ENCODE measurements at regions not wholly inside any gene's neighbourhood (a gene's known extent, or its start where the extent isn't known, plus 50 kb on each side); places are given as distances from the start of the nearest gene placed in this dataset.

GRCh38 chr13:40102854-40103253, 447.4 kb downstream of the COG6 start:
- 0 out of 2 replicates have a peak, but pooled peaks cover 4% of the 10 kb centered on the region for H3K9me2 ChIP-seq (ENCODE audit: insufficient read depth)
- H3K36me3 ChIP-seq (ENCODE audit: insufficient read depth), result no peaks in the 10 kb centered on the region
- Mint-ChIP-seq H3K9me3 (peaks cover 12% of the 10 kb centered on the region; the same call in 2 of the 3 replicates), H3K36me3 (ENCODE audit: low read depth) (peaks cover 8% of the 10 kb centered on the region), H3K27ac (no peak overlapping the region), H3K4me1 (no peaks in the 10 kb centered on the region), H3K4me3 (no peak overlapping the region), H3K27me3 (ENCODE audit: insufficient read depth, low read depth, poor library complexity) (no peaks in the 10 kb centered on the region)
- TF ChIP-seq CREB1 (CRISPR knock-in tag; IDR thresholded peaks at IDR 0.05; ENCODE audit: low read depth) (no peak), ZNF114 (CRISPR knock-in tag; IDR thresholded peaks at IDR 0.05) (no peak)
- H3K27me3 ChIP-seq (ENCODE audit: insufficient read depth), result no peaks in the 10 kb centered on the region
- H3F3A ChIP-seq (replicated peaks; ENCODE audit: low read depth), result no peaks in the 10 kb centered on the region
- no peaks in the 10 kb centered on the region for H3K4me1 ChIP-seq (ENCODE audit: insufficient read depth)
- ATAC-seq, result no peak; the same call in 1 of the 3 replicates
- H3K4me2 ChIP-seq, result no peak overlapping the region
- H3K27ac ChIP-seq (ENCODE audit: low read depth), result no peak overlapping the region
- DNase-seq (ENCODE audit: low spot score), result no peak
- no peaks in the 10 kb centered on the region for H3K79me2 ChIP-seq (replicated peaks; ENCODE audit: insufficient read depth)
- no peak overlapping the region for H3K4me3 ChIP-seq
- no peak overlapping the region for H2AFZ ChIP-seq
- no peaks in the 10 kb centered on the region for H4K20me1 ChIP-seq (replicated peaks; ENCODE audit: insufficient read depth)

- H3K9me2 ChIP-seq (ENCODE audit: insufficient read depth), result 0 out of 2 replicates have a peak, but pooled peaks cover 4% of the 10 kb centered on the region
- Mint-ChIP-seq H3K4me1 (no peaks in the 10 kb centered on the region), H3K4me3 (no peak overlapping the region), H3K36me3 (ENCODE audit: low read depth) (peaks cover 6% of the 10 kb centered on the region), H3K9me3 (peaks cover 8% of the 10 kb centered on the region; the same call in 2 of the 3 replicates), H3K27me3 (ENCODE audit: insufficient read depth, low read depth, poor library complexity) (peaks cover 2% of the 10 kb centered on the region), H3K27ac (no peak overlapping the region)
- no peaks in the 10 kb centered on the region for H3K79me2 ChIP-seq (replicated peaks; ENCODE audit: insufficient read depth)
- DNase-seq (ENCODE audit: low spot score), result no peak
- H4K20me1 ChIP-seq (replicated peaks; ENCODE audit: insufficient read depth), result no peaks in the 10 kb centered on the region
- no peak overlapping the region for H3K27ac ChIP-seq (ENCODE audit: low read depth)
- H3F3A ChIP-seq (replicated peaks; ENCODE audit: low read depth), result no peaks in the 10 kb centered on the region
- H3K4me2 ChIP-seq, result no peak overlapping the region
- no peaks in the 10 kb centered on the region for H3K27me3 ChIP-seq (ENCODE audit: insufficient read depth)
- H3K36me3 ChIP-seq (ENCODE audit: insufficient read depth), result no peaks in the 10 kb centered on the region
- H2AFZ ChIP-seq, result no peak overlapping the region
- no peak for ATAC-seq
- H3K4me3 ChIP-seq, result no peak overlapping the region
- no peaks in the 10 kb centered on the region for H3K4me1 ChIP-seq (ENCODE audit: insufficient read depth)
- no peak for TF ChIP-seq CTCF (conservative IDR thresholded peaks at IDR 0.05; ENCODE audit: low read depth in 2 of 2)
- no peak for TF ChIP-seq ZNF462 (CRISPR knock-in tag; IDR thresholded peaks at IDR 0.05)
- TF ChIP-seq CREB1 (CRISPR knock-in tag; IDR thresholded peaks at IDR 0.05; ENCODE audit: low read depth), result no peak
- no peak for TF ChIP-seq ZNF331 (CRISPR knock-in tag; IDR thresholded peaks at IDR 0.05; ENCODE audit: low read depth)
- no peak for TF ChIP-seq REST (IDR thresholded peaks at IDR 0.05; ENCODE audit: unreplicated experiment)
- TF ChIP-seq ETS1 (IDR thresholded peaks at IDR 0.05), result no peak
- TF ChIP-seq STAT1 (IDR thresholded peaks at IDR 0.05; ENCODE audit: unreplicated experiment), result no peak
- no peak for TF ChIP-seq JUNB (IDR thresholded peaks at IDR 0.05; ENCODE audit: unreplicated experiment)
Observed at GRCh38 chr13:40103864-40104263, 448.4 kb downstream of the COG6 start.

Data from GM23338 (cell line).